Spleen (tissue), 7 donors: ENCODE measurements at regions not wholly inside any gene's neighbourhood (a gene's known extent, or its start where the extent isn't known, plus 50 kb on each side); places are given as distances from the start of the nearest gene placed in this dataset.

Source experiments
- CTCF ChIP-seq, 11 experiments: fragments of 200-600 bp in 7 of 11; fragments of 450-650 bp in 4 of 11; sonication (generic) in 4 of 11; IDR thresholded peaks in 8 of 11; conservative IDR thresholded peaks in 3 of 11; 1 replicate in 7 of 11; 2 replicates in 4 of 11; pipeline versions ENCODE4 v1.4.0 to v1.8.0; 2016 to 2021; ENCODE audit warnings: antibody characterized with exemption in 11 of 11, inconsistent platforms in 4 of 11, mild to moderate bottlenecking in 1 of 11
- POLR2A ChIP-seq, 3 donors: fragments of 450-650 bp; IDR thresholded peaks; one replicate each; pipeline ENCODE4 v1.5.1; 2017; ENCODE audit warnings: antibody characterized with exemption in 3 of 3, mild to moderate bottlenecking in 1 of 3
- POLR2AphosphoS5 ChIP-seq, 3 donors: sonication (generic); formaldehyde crosslinking; IDR thresholded peaks; one replicate each; pipeline ENCODE4 v1.5.1; 2017; ENCODE audit warnings: antibody characterized with exemption in 3 of 3
- donor health status: DM: no; HTN: no; CAD: no; lungs with moderate emphysema.
- donor health status: DM: no; HTN: no; CAD: no.
- donor health status: DM: no; HTN: no; CAD: no.

- TF ChIP-seq CTCF (IDR thresholded peaks at IDR 0.05 in 8 of 11, conservative IDR thresholded peaks at IDR 0.05 in 3 of 11), result no peak
- no peak for TF ChIP-seq POLR2A (IDR thresholded peaks at IDR 0.05)
- TF ChIP-seq POLR2AphosphoS5 (IDR thresholded peaks at IDR 0.05), result no peak
These were observed 581.0 kb downstream of the ELAVL2 start for GRCh38 chr9:23245067-23245466.
